ENCODE measurements at regions not wholly inside any gene's neighbourhood (a gene's known extent, or its start where the extent isn't known, plus 50 kb on each side); places are given as distances from the start of the nearest gene placed in this dataset.

DNA sequence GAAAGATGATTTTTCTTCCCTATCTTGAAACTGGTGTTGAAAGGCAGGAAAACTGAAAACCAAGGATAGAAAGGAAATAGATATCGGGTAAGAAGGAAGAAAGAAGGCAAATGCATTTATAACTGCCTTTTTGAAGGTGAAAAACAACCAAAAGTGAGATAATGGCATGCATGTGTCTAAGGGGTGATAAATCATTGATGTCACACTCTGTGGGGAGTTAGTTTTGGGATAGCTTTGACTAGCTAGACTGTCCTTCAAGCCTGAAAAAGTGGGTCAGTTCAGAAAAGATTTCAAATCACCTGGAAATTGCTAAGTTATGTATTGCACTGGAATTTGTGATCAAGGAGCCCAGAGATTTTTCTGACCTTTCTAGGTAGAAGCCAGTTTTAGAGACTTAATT, 142.2 kb upstream of the UMPS start:
- TF ChIP-seq, protein P1, sequence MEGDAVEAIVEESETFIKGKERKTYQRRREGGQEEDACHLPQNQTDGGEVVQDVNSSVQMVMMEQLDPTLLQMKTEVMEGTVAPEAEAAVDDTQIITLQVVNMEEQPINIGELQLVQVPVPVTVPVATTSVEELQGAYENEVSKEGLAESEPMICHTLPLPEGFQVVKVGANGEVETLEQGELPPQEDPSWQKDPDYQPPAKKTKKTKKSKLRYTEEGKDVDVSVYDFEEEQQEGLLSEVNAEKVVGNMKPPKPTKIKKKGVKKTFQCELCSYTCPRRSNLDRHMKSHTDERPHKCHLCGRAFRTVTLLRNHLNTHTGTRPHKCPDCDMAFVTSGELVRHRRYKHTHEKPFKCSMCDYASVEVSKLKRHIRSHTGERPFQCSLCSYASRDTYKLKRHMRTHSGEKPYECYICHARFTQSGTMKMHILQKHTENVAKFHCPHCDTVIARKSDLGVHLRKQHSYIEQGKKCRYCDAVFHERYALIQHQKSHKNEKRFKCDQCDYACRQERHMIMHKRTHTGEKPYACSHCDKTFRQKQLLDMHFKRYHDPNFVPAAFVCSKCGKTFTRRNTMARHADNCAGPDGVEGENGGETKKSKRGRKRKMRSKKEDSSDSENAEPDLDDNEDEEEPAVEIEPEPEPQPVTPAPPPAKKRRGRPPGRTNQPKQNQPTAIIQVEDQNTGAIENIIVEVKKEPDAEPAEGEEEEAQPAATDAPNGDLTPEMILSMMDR (IDR thresholded peaks at IDR 0.05; ENCODE audit: insufficient read depth, low read length, poor library complexity, severe bottlenecking): no peak
- no peak for TF ChIP-seq EZH2phosphoT487 (conservative IDR thresholded peaks at IDR 0.05; ENCODE audit: low read length)
- Histone ChIP-seq H2AFZ (ENCODE audit: low read depth, low read length, severe bottlenecking) (no peak overlapping the region), H3K79me2 (ENCODE audit: insufficient read depth, low read length) (no peaks in the 10 kb centered on the region), H3K36me3 (ENCODE audit: low read length) (no peaks in the 10 kb centered on the region), H3F3A (ENCODE audit: insufficient read depth) (no peaks in the 10 kb centered on the region), H3K27ac (ENCODE audit: low read depth, low read length) (no peak overlapping the region), H3K4me2 (ENCODE audit: low read depth, low read length, poor library complexity, severe bottlenecking) (no peak overlapping the region), H3K9me2 (replicated peaks; ENCODE audit: insufficient read depth, low read length) (no peaks in the 10 kb centered on the region), H3K9me3 (ENCODE audit: insufficient read depth, low read length) (no peaks in the 10 kb centered on the region), H3K9ac (ENCODE audit: low read length) (no peak overlapping the region), H3K27me3 (ENCODE audit: low read length) (no peaks in the 10 kb centered on the region), H4K20me1 (ENCODE audit: low read depth, low read length) (no peaks in the 10 kb centered on the region), H3K4me3 (ENCODE audit: insufficient read depth, low read length, poor library complexity, severe bottlenecking) (no peak overlapping the region)

DNA sequence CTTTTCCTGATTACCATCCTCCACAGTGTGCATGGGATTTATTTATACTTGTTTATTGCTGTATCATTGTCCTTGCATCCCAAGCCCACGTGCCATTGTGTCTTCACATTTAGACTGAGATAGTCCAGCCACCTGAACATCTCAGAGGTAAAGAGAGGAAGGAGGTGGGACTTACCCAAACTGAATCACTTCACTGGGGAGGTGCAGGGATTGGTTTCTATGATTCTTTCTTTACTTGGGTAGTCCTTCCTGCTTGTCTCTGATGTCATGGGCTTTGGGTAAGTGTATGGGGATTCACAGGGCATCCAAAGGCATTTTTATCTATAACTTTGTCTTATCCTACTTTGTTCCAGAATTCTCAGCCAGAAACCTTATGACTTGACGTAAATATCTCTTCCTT, 141.5 kb upstream of the UMPS start:
- Histone ChIP-seq H3K4me3 (ENCODE audit: insufficient read depth, low read length, poor library complexity, severe bottlenecking) (no peak overlapping the region), H3K9ac (ENCODE audit: low read length) (no peak overlapping the region), H3K79me2 (ENCODE audit: insufficient read depth, low read length) (no peaks in the 10 kb centered on the region), H3K9me3 (ENCODE audit: insufficient read depth, low read length) (no peaks in the 10 kb centered on the region), H3K27ac (ENCODE audit: low read depth, low read length) (no peak overlapping the region), H3F3A (ENCODE audit: insufficient read depth) (no peaks in the 10 kb centered on the region), H3K9me2 (replicated peaks; ENCODE audit: insufficient read depth, low read length) (no peaks in the 10 kb centered on the region), H2AFZ (ENCODE audit: low read depth, low read length, severe bottlenecking) (no peak overlapping the region), H3K36me3 (ENCODE audit: low read length) (no peaks in the 10 kb centered on the region), H3K27me3 (ENCODE audit: low read length) (no peaks in the 10 kb centered on the region), H3K4me2 (ENCODE audit: low read depth, low read length, poor library complexity, severe bottlenecking) (no peak overlapping the region), H4K20me1 (ENCODE audit: low read depth, low read length) (no peaks in the 10 kb centered on the region)
- TF ChIP-seq, protein P1 (IDR thresholded peaks at IDR 0.05; ENCODE audit: insufficient read depth, low read length, poor library complexity, severe bottlenecking): no peak
- no peak for TF ChIP-seq EZH2phosphoT487 (conservative IDR thresholded peaks at IDR 0.05; ENCODE audit: low read length)

DNA sequence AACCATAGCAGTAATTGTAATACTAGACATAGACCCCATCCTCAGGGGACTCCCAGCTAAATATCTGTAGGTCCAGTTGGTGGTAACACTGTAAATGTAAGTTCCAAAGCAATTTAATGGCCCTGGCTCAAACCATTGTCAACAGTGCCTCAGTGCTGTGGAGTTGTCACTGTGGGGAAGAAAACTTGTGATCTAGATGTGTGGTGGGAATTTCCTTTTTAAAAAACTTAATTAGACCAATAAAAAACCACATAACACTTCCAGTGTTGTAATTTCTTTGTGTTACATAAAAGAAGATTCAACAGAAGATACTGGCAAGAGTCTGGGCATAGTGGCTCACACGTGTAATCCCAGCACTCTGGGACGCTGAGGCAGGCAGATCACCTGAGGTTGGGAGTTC, 138.6 kb upstream of the UMPS start:
- TF ChIP-seq EZH2phosphoT487 (conservative IDR thresholded peaks at IDR 0.05; ENCODE audit: low read length): no peak
- TF ChIP-seq, protein P1 (IDR thresholded peaks at IDR 0.05; ENCODE audit: insufficient read depth, low read length, poor library complexity, severe bottlenecking): no peak
- Histone ChIP-seq H3K9ac (ENCODE audit: low read length) (no peak overlapping the region), H3K4me3 (ENCODE audit: insufficient read depth, low read length, poor library complexity, severe bottlenecking) (no peak overlapping the region), H3K27ac (ENCODE audit: low read depth, low read length) (no peak overlapping the region), H3K9me3 (ENCODE audit: insufficient read depth, low read length) (no peaks in the 10 kb centered on the region), H3K79me2 (ENCODE audit: insufficient read depth, low read length) (no peaks in the 10 kb centered on the region), H4K20me1 (ENCODE audit: low read depth, low read length) (no peaks in the 10 kb centered on the region), H3K27me3 (ENCODE audit: low read length) (no peaks in the 10 kb centered on the region), H3F3A (ENCODE audit: insufficient read depth) (no peaks in the 10 kb centered on the region), H3K36me3 (ENCODE audit: low read length) (no peaks in the 10 kb centered on the region), H3K4me2 (ENCODE audit: low read depth, low read length, poor library complexity, severe bottlenecking) (no peak overlapping the region), H3K9me2 (replicated peaks; ENCODE audit: insufficient read depth, low read length) (no peaks in the 10 kb centered on the region), H2AFZ (ENCODE audit: low read depth, low read length, severe bottlenecking) (no peak overlapping the region)

All from SU-DHL-6 (cell line).